ENCODE measurements at regions not wholly inside any gene's neighbourhood (a gene's known extent, or its start where the extent isn't known, plus 50 kb on each side); places are given as distances from the start of the nearest gene placed in this dataset.

- Histone ChIP-seq H3K9me2 (no peaks in the 10 kb centered on the region), H3K9me3 (no peaks in the 10 kb centered on the region), H3K4me1 (ENCODE audit: control insufficient read depth in 1 of 2, insufficient read depth in 2 of 2, low read depth in 1 of 2, low read length in 1 of 2) (peaks cover 0 to 25% of the 10 kb centered on the region in 2 experiments; a peak in 3 of 4 replicates), H4K20me1 (ENCODE audit: insufficient read depth) (no peaks in the 10 kb centered on the region), H2AFZ (ENCODE audit: low read depth) (no peak overlapping the region), H3K79me2 (ENCODE audit: insufficient read depth) (no peaks in the 10 kb centered on the region), H3F3A (replicated peaks; ENCODE audit: insufficient read depth) (peaks cover 7% of the 10 kb centered on the region), H3K36me3 (replicated peaks in 1 of 2; ENCODE audit: control insufficient read depth in 1 of 2, insufficient read depth in 2 of 2, low read length in 1 of 2) (no peaks in the 10 kb centered on the region), H3K27ac (ENCODE audit: low read depth in 2 of 2, low read length in 1 of 2) (no peak overlapping the region), H3K4me2 (no peak overlapping the region), H3K9ac (no peak overlapping the region), H3K27me3 (ENCODE audit: insufficient read depth) (no peaks in the 10 kb centered on the region), H3K4me3 (ENCODE audit: low read depth in 2 of 2, low read length in 1 of 2) (no peak overlapping the region)
- DNase-seq, result no peak
- TF ChIP-seq, protein P1, sequence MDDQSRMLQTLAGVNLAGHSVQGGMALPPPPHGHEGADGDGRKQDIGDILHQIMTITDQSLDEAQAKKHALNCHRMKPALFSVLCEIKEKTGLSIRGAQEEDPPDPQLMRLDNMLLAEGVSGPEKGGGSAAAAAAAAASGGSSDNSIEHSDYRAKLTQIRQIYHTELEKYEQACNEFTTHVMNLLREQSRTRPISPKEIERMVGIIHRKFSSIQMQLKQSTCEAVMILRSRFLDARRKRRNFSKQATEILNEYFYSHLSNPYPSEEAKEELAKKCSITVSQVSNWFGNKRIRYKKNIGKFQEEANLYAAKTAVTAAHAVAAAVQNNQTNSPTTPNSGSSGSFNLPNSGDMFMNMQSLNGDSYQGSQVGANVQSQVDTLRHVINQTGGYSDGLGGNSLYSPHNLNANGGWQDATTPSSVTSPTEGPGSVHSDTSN (IDR thresholded peaks at IDR 0.05), result no peak
- TF ChIP-seq FOXM1 (IDR thresholded peaks at IDR 0.05; ENCODE audit: low read depth) (no peak), USF1 (IDR thresholded peaks at IDR 0.05; ENCODE audit: borderline replicate concordance, low read depth) (no peak), NRF1 (IDR thresholded peaks at IDR 0.05; ENCODE audit: low read depth, low read length) (no peak), TAF1 (IDR thresholded peaks at IDR 0.05; ENCODE audit: borderline replicate concordance, low read depth, low read length) (no peak), MAX (IDR thresholded peaks at IDR 0.05; ENCODE audit: low read depth) (no peak), EZH2phosphoT487 (IDR thresholded peaks at IDR 0.05; ENCODE audit: borderline replicate concordance, low read depth) (no peak), JUND (IDR thresholded peaks at IDR 0.05) (no peak), EP300 (IDR thresholded peaks at IDR 0.05; ENCODE audit: borderline replicate concordance in 1 of 2, low read depth in 1 of 2, low read length in 1 of 2) (no peak), MXI1 (IDR thresholded peaks at IDR 0.05; ENCODE audit: low read depth, low read length) (no peak), ELF1 (IDR thresholded peaks at IDR 0.05) (no peak), SIN3A (IDR thresholded peaks at IDR 0.05; ENCODE audit: borderline replicate concordance, low read depth, low read length) (no peak)
- TF ChIP-seq, protein P2, sequence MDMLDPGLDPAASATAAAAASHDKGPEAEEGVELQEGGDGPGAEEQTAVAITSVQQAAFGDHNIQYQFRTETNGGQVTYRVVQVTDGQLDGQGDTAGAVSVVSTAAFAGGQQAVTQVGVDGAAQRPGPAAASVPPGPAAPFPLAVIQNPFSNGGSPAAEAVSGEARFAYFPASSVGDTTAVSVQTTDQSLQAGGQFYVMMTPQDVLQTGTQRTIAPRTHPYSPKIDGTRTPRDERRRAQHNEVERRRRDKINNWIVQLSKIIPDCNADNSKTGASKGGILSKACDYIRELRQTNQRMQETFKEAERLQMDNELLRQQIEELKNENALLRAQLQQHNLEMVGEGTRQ (IDR thresholded peaks at IDR 0.05; ENCODE audit: borderline replicate concordance, low read depth, low read length), result no peak
- TF ChIP-seq, protein P3, sequence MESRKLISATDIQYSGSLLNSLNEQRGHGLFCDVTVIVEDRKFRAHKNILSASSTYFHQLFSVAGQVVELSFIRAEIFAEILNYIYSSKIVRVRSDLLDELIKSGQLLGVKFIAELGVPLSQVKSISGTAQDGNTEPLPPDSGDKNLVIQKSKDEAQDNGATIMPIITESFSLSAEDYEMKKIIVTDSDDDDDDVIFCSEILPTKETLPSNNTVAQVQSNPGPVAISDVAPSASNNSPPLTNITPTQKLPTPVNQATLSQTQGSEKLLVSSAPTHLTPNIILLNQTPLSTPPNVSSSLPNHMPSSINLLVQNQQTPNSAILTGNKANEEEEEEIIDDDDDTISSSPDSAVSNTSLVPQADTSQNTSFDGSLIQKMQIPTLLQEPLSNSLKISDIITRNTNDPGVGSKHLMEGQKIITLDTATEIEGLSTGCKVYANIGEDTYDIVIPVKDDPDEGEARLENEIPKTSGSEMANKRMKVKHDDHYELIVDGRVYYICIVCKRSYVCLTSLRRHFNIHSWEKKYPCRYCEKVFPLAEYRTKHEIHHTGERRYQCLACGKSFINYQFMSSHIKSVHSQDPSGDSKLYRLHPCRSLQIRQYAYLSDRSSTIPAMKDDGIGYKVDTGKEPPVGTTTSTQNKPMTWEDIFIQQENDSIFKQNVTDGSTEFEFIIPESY (IDR thresholded peaks at IDR 0.05; ENCODE audit: borderline replicate concordance, low read depth), result no peak
- CTCF ChIA-PET, result interaction anchor here (0.7 kb wide), 1 partner anchor 1195 kb away, joined by 3 read pairs; no protein-coding TSS in a partner anchor
- POLR2A ChIA-PET, result no interaction called here
- WGBS (ENCODE audit: low lambda C conversion rate), result 92% methylated on average over 4 of the region's 4 CpGs
Measured at GRCh38 chr2:133846476-133846875, 278.2 kb upstream of the NCKAP5 start.
